ENCODE measurements at regions not wholly inside any gene's neighbourhood (a gene's known extent, or its start where the extent isn't known, plus 50 kb on each side); places are given as distances from the start of the nearest gene placed in this dataset.

GRCh38 chr12:43208221-43208620 lies 343.8 kb downstream of the ADAMTS20 start:
- Mint-ChIP-seq H3K27ac (no peak overlapping the region), H3K27me3 (ENCODE audit: low read depth) (no peaks in the 10 kb centered on the region), H3K36me3 (no peaks in the 10 kb centered on the region), H3K9me3 (no peaks in the 10 kb centered on the region), H3K4me3 (no peak overlapping the region), H3K4me1 (peaks cover 3% of the 10 kb centered on the region; the same call in 1 of the 2 replicates)
- DNase-seq (ENCODE audit: low spot score) (no peak), ATAC-seq (no peak)
- CTCF ChIA-PET: no interaction called here
- TF ChIP-seq SOX15 (CRISPR knock-in tag; IDR thresholded peaks at IDR 0.05) (no peak), E2F4 (CRISPR knock-in tag; IDR thresholded peaks at IDR 0.05; ENCODE audit: borderline replicate concordance, low read depth) (no peak), ZNF423 (CRISPR knock-in tag; IDR thresholded peaks at IDR 0.05) (no peak), NFE2L1 (CRISPR knock-in tag; IDR thresholded peaks at IDR 0.05) (no peak), MYBL2 (CRISPR knock-in tag; IDR thresholded peaks at IDR 0.05) (no peak), EMX1 (CRISPR knock-in tag; IDR thresholded peaks at IDR 0.05) (no peak), JUN (CRISPR knock-in tag; IDR thresholded peaks at IDR 0.05) (no peak), ELF4 (CRISPR knock-in tag; IDR thresholded peaks at IDR 0.05; ENCODE audit: low read depth) (no peak), TEAD1 (CRISPR knock-in tag; IDR thresholded peaks at IDR 0.05) (no peak), NFATC4 (CRISPR knock-in tag; IDR thresholded peaks at IDR 0.05) (no peak)
- POLR2A ChIA-PET: no interaction called here

- DNase-seq (ENCODE audit: low spot score) (no peak), ATAC-seq (no peak)
- no peak overlapping the region for H3K4me3 Mint-ChIP-seq
- peaks cover 3% of the 10 kb centered on the region; the same call in 1 of the 2 replicates for H3K4me1 Mint-ChIP-seq
- H3K27me3 Mint-ChIP-seq (ENCODE audit: low read depth): no peaks in the 10 kb centered on the region
- CTCF ChIA-PET: no interaction called here
- H3K9me3 Mint-ChIP-seq: no peaks in the 10 kb centered on the region
- POLR2A ChIA-PET: no interaction called here
- no peak overlapping the region for H3K27ac Mint-ChIP-seq
- TF ChIP-seq ZNF219 (CRISPR knock-in tag; IDR thresholded peaks at IDR 0.05; ENCODE audit: borderline replicate concordance) (no peak), FOXJ3 (CRISPR knock-in tag; IDR thresholded peaks at IDR 0.05; ENCODE audit: borderline replicate concordance) (no peak), E2F4 (CRISPR knock-in tag; IDR thresholded peaks at IDR 0.05; ENCODE audit: borderline replicate concordance, low read depth) (no peak), TEAD4 (CRISPR knock-in tag; IDR thresholded peaks at IDR 0.05) (no peak), ZNF317 (CRISPR knock-in tag; IDR thresholded peaks at IDR 0.05; ENCODE audit: borderline replicate concordance, low read depth) (no peak), FOXP4 (CRISPR knock-in tag; IDR thresholded peaks at IDR 0.05) (no peak), GRHL2 (CRISPR knock-in tag; IDR thresholded peaks at IDR 0.05; ENCODE audit: insufficient replicate concordance, severe bottlenecking) (no peak), ZNF281 (CRISPR knock-in tag; IDR thresholded peaks at IDR 0.05) (no peak)
- no peaks in the 10 kb centered on the region for H3K36me3 Mint-ChIP-seq
Observed at GRCh38 chr12:43206396-43206795, 345.6 kb downstream of the ADAMTS20 start.

- no peak for TF ChIP-seq NR1H2 (CRISPR knock-in tag; IDR thresholded peaks at IDR 0.05)
- TF ChIP-seq STAT6 (CRISPR knock-in tag; conservative IDR thresholded peaks at IDR 0.05; ENCODE audit: low read depth): no peak
- TF ChIP-seq USF1 (CRISPR knock-in tag; IDR thresholded peaks at IDR 0.05): no peak
- no peak for TF ChIP-seq ZNF423 (CRISPR knock-in tag; IDR thresholded peaks at IDR 0.05)
- TF ChIP-seq FOXK1 (CRISPR knock-in tag; IDR thresholded peaks at IDR 0.05): no peak
- Mint-ChIP-seq H3K36me3 (no peaks in the 10 kb centered on the region), H3K27ac (no peak overlapping the region), H3K4me1 (no peaks in the 10 kb centered on the region), H3K9me3 (peaks cover 8% of the 10 kb centered on the region), H3K27me3 (ENCODE audit: low read depth) (no peaks in the 10 kb centered on the region), H3K4me3 (no peak overlapping the region)
- ChIA-PET POLR2A (no interaction called here), CTCF (no interaction called here)
- ATAC-seq (no peak), DNase-seq (ENCODE audit: low spot score) (no peak)
Observed at GRCh38 chr12:43198608-43199007, 353.4 kb downstream of the ADAMTS20 start.

Data from WTC11 (cell line).